ENCODE measurements at regions not wholly inside any gene's neighbourhood (a gene's known extent, or its start where the extent isn't known, plus 50 kb on each side); places are given as distances from the start of the nearest gene placed in this dataset.

DNA sequence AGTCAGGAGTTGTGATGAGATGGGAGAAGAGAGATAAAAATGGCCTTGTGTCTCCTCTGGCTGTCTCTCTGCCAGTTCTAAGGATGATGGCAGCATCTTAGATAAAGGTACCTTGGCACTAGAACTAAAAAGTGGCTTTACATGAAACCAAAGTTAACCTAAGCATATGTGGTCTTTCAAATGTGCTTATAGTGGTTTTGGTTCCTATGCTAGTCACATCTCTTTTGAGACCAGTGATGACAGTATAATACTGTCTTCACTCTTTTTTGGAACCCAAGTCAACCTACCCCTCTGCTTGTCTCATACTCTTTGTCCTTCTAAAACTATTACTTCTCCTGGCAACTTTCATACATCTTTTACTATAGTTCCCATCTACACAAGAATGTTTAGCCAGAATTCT, 142.2 kb upstream of the SATB1 start (continued):
- no peak for TF ChIP-seq POU5F1 (IDR thresholded peaks at IDR 0.05; ENCODE audit: low read depth, low read length)
- TF ChIP-seq ZNF274 (IDR thresholded peaks at IDR 0.05; ENCODE audit: borderline replicate concordance, extremely low read depth, low read length) = no peak
- TF ChIP-seq, protein P1, sequence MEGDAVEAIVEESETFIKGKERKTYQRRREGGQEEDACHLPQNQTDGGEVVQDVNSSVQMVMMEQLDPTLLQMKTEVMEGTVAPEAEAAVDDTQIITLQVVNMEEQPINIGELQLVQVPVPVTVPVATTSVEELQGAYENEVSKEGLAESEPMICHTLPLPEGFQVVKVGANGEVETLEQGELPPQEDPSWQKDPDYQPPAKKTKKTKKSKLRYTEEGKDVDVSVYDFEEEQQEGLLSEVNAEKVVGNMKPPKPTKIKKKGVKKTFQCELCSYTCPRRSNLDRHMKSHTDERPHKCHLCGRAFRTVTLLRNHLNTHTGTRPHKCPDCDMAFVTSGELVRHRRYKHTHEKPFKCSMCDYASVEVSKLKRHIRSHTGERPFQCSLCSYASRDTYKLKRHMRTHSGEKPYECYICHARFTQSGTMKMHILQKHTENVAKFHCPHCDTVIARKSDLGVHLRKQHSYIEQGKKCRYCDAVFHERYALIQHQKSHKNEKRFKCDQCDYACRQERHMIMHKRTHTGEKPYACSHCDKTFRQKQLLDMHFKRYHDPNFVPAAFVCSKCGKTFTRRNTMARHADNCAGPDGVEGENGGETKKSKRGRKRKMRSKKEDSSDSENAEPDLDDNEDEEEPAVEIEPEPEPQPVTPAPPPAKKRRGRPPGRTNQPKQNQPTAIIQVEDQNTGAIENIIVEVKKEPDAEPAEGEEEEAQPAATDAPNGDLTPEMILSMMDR (IDR thresholded peaks at IDR 0.05; ENCODE audit: control extremely low read depth in 1 of 3, insufficient read depth in 1 of 3, low read depth in 1 of 3, low read length in 3 of 3) = no peak
- TF ChIP-seq YY1 (IDR thresholded peaks at IDR 0.05; ENCODE audit: low read depth, low read length) = no peak

All from H1 (cell line).